Nephron (organoid): ENCODE measurements at regions not wholly inside any gene's neighbourhood (a gene's known extent, or its start where the extent isn't known, plus 50 kb on each side); places are given as distances from the start of the nearest gene placed in this dataset.

ENCODE experiments used
- H3K27ac Mint-ChIP-seq, 3 experiments: 2 replicates each; pipeline ENCODE4 v1.8.0; 2020; ENCODE audit warnings: mixed read lengths in 3 of 3, mild to moderate bottlenecking in 2 of 3, moderate library complexity in 1 of 3
- H3K27me3 Mint-ChIP-seq: 2 replicates; pipeline ENCODE4 v1.8.0; 2021; ENCODE audit warnings: low read depth, mild to moderate bottlenecking, moderate library complexity, mixed read lengths
- H3K36me3 Mint-ChIP-seq: 2 replicates; pipeline ENCODE4 v1.8.0; 2020; ENCODE audit warnings: low read depth, mixed read lengths
- H3K4me1 Mint-ChIP-seq: 2 replicates; pipeline ENCODE4 v1.8.0; 2020; ENCODE audit warnings: mixed read lengths
- H3K4me3 Mint-ChIP-seq, 3 experiments: 2 replicates each; pipeline ENCODE4 v1.8.0; 2020; ENCODE audit warnings: mild to moderate bottlenecking in 3 of 3, mixed read lengths in 3 of 3, moderate library complexity in 2 of 3
- H3K9me3 Mint-ChIP-seq: 2 replicates; pipeline ENCODE4 v1.8.0; 2020; ENCODE audit warnings: mixed read lengths
- TF ChIP-seq, protein P1 (sequence below), 3 experiments: fragments of 200-600 bp; sonication (generic); IDR thresholded peaks; one replicate each; pipeline ENCODE4 v1.5.0; 2021; ENCODE audit warnings: antibody characterized with exemption in 3 of 3; ENCODE audit not compliant: unreplicated experiment in 3 of 3

DNA sequence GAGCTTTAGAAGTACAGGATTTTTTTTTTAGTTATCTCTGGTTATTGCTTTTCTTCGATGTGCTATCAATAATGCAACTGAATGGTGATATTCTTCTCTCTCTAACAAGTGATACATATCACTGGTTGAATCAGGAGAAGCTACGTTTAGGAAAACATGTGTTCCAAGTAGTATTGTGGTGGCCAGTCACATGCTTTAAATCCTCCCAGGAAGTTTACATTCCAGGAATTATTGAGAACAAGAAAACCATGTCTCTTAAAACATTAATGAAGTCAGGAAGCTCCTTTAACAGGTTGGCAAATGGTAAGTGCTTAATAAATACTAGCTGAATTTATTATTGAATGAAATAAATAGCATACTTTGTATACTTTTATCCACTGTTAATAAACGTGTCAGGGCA, 371.1 kb downstream of the BCKDHB start:
- Mint-ChIP-seq H3K9me3 (no peaks in the 10 kb centered on the region), H3K4me3 (no peak overlapping the region), H3K27me3 (peaks cover 4% of the 10 kb centered on the region), H3K4me1 (peaks cover 13% of the 10 kb centered on the region), H3K27ac (peak overlapping the region in 1 of 3 experiments; percentile 8), H3K36me3 (no peaks in the 10 kb centered on the region)
- TF ChIP-seq, protein P1, sequence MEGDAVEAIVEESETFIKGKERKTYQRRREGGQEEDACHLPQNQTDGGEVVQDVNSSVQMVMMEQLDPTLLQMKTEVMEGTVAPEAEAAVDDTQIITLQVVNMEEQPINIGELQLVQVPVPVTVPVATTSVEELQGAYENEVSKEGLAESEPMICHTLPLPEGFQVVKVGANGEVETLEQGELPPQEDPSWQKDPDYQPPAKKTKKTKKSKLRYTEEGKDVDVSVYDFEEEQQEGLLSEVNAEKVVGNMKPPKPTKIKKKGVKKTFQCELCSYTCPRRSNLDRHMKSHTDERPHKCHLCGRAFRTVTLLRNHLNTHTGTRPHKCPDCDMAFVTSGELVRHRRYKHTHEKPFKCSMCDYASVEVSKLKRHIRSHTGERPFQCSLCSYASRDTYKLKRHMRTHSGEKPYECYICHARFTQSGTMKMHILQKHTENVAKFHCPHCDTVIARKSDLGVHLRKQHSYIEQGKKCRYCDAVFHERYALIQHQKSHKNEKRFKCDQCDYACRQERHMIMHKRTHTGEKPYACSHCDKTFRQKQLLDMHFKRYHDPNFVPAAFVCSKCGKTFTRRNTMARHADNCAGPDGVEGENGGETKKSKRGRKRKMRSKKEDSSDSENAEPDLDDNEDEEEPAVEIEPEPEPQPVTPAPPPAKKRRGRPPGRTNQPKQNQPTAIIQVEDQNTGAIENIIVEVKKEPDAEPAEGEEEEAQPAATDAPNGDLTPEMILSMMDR (IDR thresholded peaks at IDR 0.05; ENCODE audit: unreplicated experiment in 3 of 3) = no peak

DNA sequence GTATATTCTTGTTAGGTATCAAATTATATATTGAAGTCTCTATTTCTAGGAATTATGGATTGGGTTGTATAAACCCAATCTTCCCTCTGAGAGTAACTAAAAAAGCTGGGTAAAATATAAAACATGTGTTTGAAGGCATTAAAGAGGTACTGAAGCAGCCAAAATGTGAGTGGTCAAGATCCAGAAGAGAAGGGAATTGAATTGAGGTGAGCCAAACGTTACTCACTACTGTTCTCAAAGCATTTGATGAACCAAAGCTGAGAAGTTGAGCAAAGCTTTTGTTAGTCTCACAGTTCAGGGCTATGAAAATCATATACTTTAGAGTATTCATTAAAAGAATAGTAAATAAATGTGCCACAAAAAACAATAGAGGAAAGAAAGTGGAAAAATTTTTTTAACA, 365.8 kb downstream of the BCKDHB start:
- peaks cover 11% of the 10 kb centered on the region for H3K4me1 Mint-ChIP-seq
- H3K27ac Mint-ChIP-seq = no peak overlapping the region
- H3K27me3 Mint-ChIP-seq = peaks cover 4% of the 10 kb centered on the region
- peaks cover 3% of the 10 kb centered on the region for H3K36me3 Mint-ChIP-seq
- H3K4me3 Mint-ChIP-seq = no peak overlapping the region
- TF ChIP-seq, protein P1 (IDR thresholded peaks at IDR 0.05; ENCODE audit: unreplicated experiment in 3 of 3) = no peak
- no peaks in the 10 kb centered on the region for H3K9me3 Mint-ChIP-seq

GRCh38 chr6:80469977-80470376, 363.5 kb downstream of the BCKDHB start:
- Mint-ChIP-seq H3K4me3 (no peak overlapping the region), H3K4me1 (peaks cover 11% of the 10 kb centered on the region), H3K27ac (no peak overlapping the region), H3K27me3 (peaks cover 4% of the 10 kb centered on the region), H3K9me3 (no peaks in the 10 kb centered on the region), H3K36me3 (peaks cover 3% of the 10 kb centered on the region)
- TF ChIP-seq, protein P1 (IDR thresholded peaks at IDR 0.05; ENCODE audit: unreplicated experiment in 3 of 3) = no peak

- Mint-ChIP-seq H3K9me3 (no peaks in the 10 kb centered on the region), H3K27me3 (peaks cover 4% of the 10 kb centered on the region), H3K36me3 (peaks cover 3% of the 10 kb centered on the region), H3K4me1 (peaks cover 11% of the 10 kb centered on the region), H3K4me3 (no peak overlapping the region), H3K27ac (peak overlapping the region; percentile 36 to 62 (median 56))
- TF ChIP-seq, protein P1 (IDR thresholded peaks at IDR 0.05; ENCODE audit: unreplicated experiment in 3 of 3) = no peak
Observed at GRCh38 chr6:80468398-80468797, 361.9 kb downstream of the BCKDHB start.

DNA sequence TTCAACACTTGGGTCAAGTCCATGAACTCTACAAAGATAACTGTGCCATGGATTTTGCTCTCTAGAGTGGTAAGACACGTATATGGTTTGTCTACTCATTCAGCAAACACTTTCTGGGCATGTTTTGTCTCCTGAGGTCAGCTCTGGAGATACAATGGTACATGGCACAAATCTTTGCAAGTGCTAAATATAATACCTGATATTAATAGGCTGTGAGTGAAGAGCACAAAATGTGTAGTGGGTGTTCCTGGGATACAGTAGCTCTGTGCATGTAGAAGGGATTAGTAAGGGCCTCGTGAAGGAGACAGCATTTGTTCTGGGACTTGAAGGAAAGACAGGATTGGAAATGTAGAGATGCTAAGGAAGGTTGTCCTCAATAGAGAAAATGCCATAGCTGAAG, 360.9 kb downstream of the BCKDHB start:
- Mint-ChIP-seq H3K36me3 (peaks cover 2% of the 10 kb centered on the region), H3K4me3 (no peak overlapping the region), H3K27me3 (no peaks in the 10 kb centered on the region), H3K9me3 (no peaks in the 10 kb centered on the region), H3K4me1 (peaks cover 9% of the 10 kb centered on the region), H3K27ac (peak overlapping the region in 2 of 3 experiments; percentile 20 to 36)
- TF ChIP-seq, protein P1 (IDR thresholded peaks at IDR 0.05; ENCODE audit: unreplicated experiment in 3 of 3) = no peak

DNA sequence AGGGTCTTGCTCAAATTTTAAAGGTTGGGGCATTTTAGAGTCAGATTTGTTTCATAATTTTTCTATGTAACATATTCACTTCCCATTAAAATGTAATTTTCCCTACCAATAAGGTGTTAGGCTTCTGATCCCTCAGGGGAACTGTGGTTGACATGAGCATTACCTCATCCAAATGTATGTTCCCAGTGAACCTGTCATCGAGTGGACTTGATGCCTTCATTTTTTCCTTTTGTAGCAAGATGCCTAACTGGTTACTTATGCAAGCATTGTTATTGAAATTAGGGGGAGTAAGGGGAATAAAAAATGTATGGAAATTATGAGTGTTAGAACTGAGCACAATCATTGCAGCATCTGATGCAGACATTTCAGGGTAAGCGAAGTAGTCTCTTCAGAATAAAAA, 360.5 kb downstream of the BCKDHB start:
- Mint-ChIP-seq H3K4me1 (peaks cover 6% of the 10 kb centered on the region), H3K27ac (no peak overlapping the region), H3K27me3 (no peaks in the 10 kb centered on the region), H3K9me3 (no peaks in the 10 kb centered on the region), H3K4me3 (no peak overlapping the region), H3K36me3 (no peaks in the 10 kb centered on the region)
- TF ChIP-seq, protein P1 (IDR thresholded peaks at IDR 0.05; ENCODE audit: unreplicated experiment in 3 of 3) = no peak
